ENCODE measurements at regions not wholly inside any gene's neighbourhood (a gene's known extent, or its start where the extent isn't known, plus 50 kb on each side); places are given as distances from the start of the nearest gene placed in this dataset.

DNA sequence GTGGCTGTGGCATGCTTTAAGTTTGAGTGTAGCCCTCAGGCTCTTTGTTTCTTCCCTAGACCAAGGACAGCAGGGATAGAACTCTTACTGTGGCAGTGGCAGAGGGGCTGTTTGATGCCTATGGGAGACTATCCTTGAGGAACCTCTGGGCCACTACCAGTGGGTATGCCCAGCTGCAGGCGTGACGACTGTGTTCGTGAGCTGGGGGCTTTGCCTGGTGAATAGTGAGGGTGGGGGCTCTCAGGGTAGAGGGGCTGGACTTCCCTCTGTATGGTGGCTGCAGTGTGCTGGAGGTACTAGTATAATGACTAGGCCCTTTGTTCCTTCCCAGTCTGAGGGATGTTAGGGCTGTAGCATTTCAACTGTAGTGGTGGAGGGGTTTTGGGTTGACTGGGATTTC, 1242.0 kb downstream of the KHDRBS2 start:
- ATAC-seq (replicated peaks) = no peak
- H3K36me3 Mint-ChIP-seq = no peaks in the 10 kb centered on the region
- peaks cover 11 to 14% of the 10 kb centered on the region in 2 donors for H3K9me3 Mint-ChIP-seq

More for the DNA sequence above, 1242.0 kb downstream of the KHDRBS2 start:
- Mint-ChIP-seq H3K27ac (no peak overlapping the region), H3K4me1 (no peaks in the 10 kb centered on the region), H3K4me3 (no peak overlapping the region), H3K27me3 (no peaks in the 10 kb centered on the region)
- DNase-seq = no peak

Data from stimulated activated naive B cell treated with anti-CD40 and anti-IgM and Interleukin-4, amounts not matched to agents 10 μg/mL and 1 μg/mL and 100 μg/mL, for 72 hours (primary cell).